H1 (cell line): ENCODE measurements at regions not wholly inside any gene's neighbourhood (a gene's known extent, or its start where the extent isn't known, plus 50 kb on each side); places are given as distances from the start of the nearest gene placed in this dataset.
A peak's percentile ranks its signal among the peaks of the same experiment; 100 is the strongest.

Experiments used
- CTCF ChIA-PET: fragments of 300-600 bp; sonication (Branson Sonifier 250); formaldehyde crosslinking; loops from one replicate; lab custom pipeline; 2021; ENCODE audit not compliant: partially characterized antibody; lab: Charles Lee
- POLR2A ChIA-PET: fragments of 300-600 bp; sonication (Branson Sonifier 250); formaldehyde crosslinking; loops from one replicate; lab custom pipeline; 2021; ENCODE audit warnings: inconsistent platforms; ENCODE audit not compliant: partially characterized antibody; lab: Charles Lee
- DNase-seq, 2 experiments: peaks; one replicate each; pipeline versions ENCODE4 v3.0.0 to v3.0.0-alpha.2; 2010 to 2022; ENCODE audit warnings: low spot score in 2 of 2, low read depth in 1 of 2, mixed read lengths in 1 of 2
- FAIRE-seq: peaks from 2 replicates; lab custom pipeline; 2011; peaks lifted over from hg19 to GRCh38; lab: Jason Lieb, UNC
- H2AFZ ChIP-seq: 2 replicates; pipeline ENCODE4 v1.8.1; 2012; ENCODE audit warnings: low read length, inconsistent platforms
- H2AK5ac ChIP-seq: 2 replicates; pipeline ENCODE4 v1.6.1; 2013; ENCODE audit warnings: low read depth, low read length
- H2BK120ac ChIP-seq: replicated peaks from 2 replicates; pipeline ENCODE3; 2013; ENCODE audit warnings: low read depth, low read length, inconsistent platforms
- H2BK12ac ChIP-seq: 2 replicates; pipeline ENCODE4 v1.6.1; 2013; ENCODE audit warnings: low read depth, low read length
- H2BK15ac ChIP-seq: 2 replicates; pipeline ENCODE4 v1.6.1; 2013; ENCODE audit warnings: low read length
- H2BK20ac ChIP-seq: 2 replicates; pipeline ENCODE4 v1.6.1; 2013; ENCODE audit warnings: low read length
- H2BK5ac ChIP-seq: 2 replicates; pipeline ENCODE4 v1.6.1; 2013; ENCODE audit warnings: low read depth, low read length
- H3K14ac ChIP-seq: 2 replicates; pipeline ENCODE4 v1.6.1; 2013; ENCODE audit warnings: inconsistent platforms; ENCODE audit not compliant: insufficient read length
- H3K18ac ChIP-seq: 2 replicates; pipeline ENCODE4 v1.6.1; 2013; ENCODE audit warnings: low read length; ENCODE audit errors: extremely low read depth
- H3K23ac ChIP-seq: 2 replicates; pipeline ENCODE4 v1.6.1; 2013; ENCODE audit warnings: inconsistent platforms; ENCODE audit not compliant: insufficient read length
- H3K23me2 ChIP-seq: 2 replicates; pipeline ENCODE4 v1.6.1; 2013; ENCODE audit warnings: low read depth, low read length
- H3K27ac ChIP-seq: 2 replicates; pipeline ENCODE4 v1.6.1; 2011; ENCODE audit warnings: low read depth, low read length, inconsistent platforms
- H3K27me3 ChIP-seq, 4 experiments: replicated peaks in 1 of 4; 1 replicate in 1 of 4; 2 replicates in 3 of 4; pipeline versions ENCODE4 v1.6.1 to v1.8.1; 2011 to 2013; ENCODE audit warnings: low read length in 3 of 4, mild to moderate bottlenecking in 3 of 4, inconsistent platforms in 2 of 4, mixed read lengths in 2 of 4, moderate library complexity in 1 of 4; ENCODE audit not compliant: control insufficient read depth in 3 of 4, insufficient read depth in 3 of 4; ENCODE audit errors: extremely low read depth in 1 of 4
- H3K36me3 ChIP-seq, 4 experiments: 2 replicates each; pipeline versions ENCODE4 v1.6.1 to v1.8.1; 2011 to 2013; ENCODE audit warnings: mild to moderate bottlenecking in 4 of 4, low read length in 3 of 4, moderate library complexity in 2 of 4, control low read depth in 1 of 4, inconsistent platforms in 1 of 4; ENCODE audit not compliant: insufficient read depth in 4 of 4, control insufficient read depth in 2 of 4
- H3K4ac ChIP-seq: replicated peaks from 2 replicates; pipeline ENCODE3; 2013; ENCODE audit warnings: low read length, low read depth, mixed read lengths, inconsistent platforms; ENCODE audit not compliant: insufficient read length
- H3K4me1 ChIP-seq, 4 experiments: replicated peaks in 1 of 4; 1 replicate in 1 of 4; 2 replicates in 3 of 4; pipeline versions ENCODE4 v1.6.1 to v1.8.1; 2011 to 2013; ENCODE audit warnings: low read length in 3 of 4, inconsistent platforms in 2 of 4, mixed read lengths in 1 of 4; ENCODE audit not compliant: insufficient read depth in 4 of 4, control insufficient read depth in 3 of 4
- H3K4me2 ChIP-seq, 2 experiments: 2 replicates each; pipeline versions ENCODE4 v1.6.1 to v1.8.1; 2011 to 2013; ENCODE audit warnings: low read depth in 2 of 2, low read length in 2 of 2, control low read depth in 1 of 2, inconsistent platforms in 1 of 2, mild to moderate bottlenecking in 1 of 2; ENCODE audit not compliant: insufficient read depth in 1 of 2
- H3K4me3 ChIP-seq, 4 experiments: fragments of 200-600, 300-600 bp in 1 of 4; sonication (generic), shearing (Covaris generic), sonication (Bioruptor Twin) in 1 of 4; 2 replicates each; pipeline versions ENCODE4 v1.5.1 to v1.8.1; 2011 to 2016; ENCODE audit warnings: low read length in 4 of 4, low read depth in 3 of 4, control low read depth in 2 of 4, inconsistent platforms in 2 of 4, mild to moderate bottlenecking in 2 of 4, mixed read lengths in 1 of 4, moderate library complexity in 1 of 4; ENCODE audit not compliant: insufficient read depth in 2 of 4; ENCODE audit errors: extremely low read depth in 1 of 4
- H3K56ac ChIP-seq: replicated peaks from 2 replicates; pipeline ENCODE3; 2013; ENCODE audit warnings: low read depth, mild to moderate bottlenecking, mixed read lengths, low read length, inconsistent platforms; ENCODE audit not compliant: insufficient read length
- H3K79me1 ChIP-seq: 2 replicates; pipeline ENCODE4 v1.6.1; 2013; ENCODE audit warnings: low read depth, low read length, control low read depth
- H3K79me2 ChIP-seq, 2 experiments: 2 replicates each; pipeline versions ENCODE4 v1.6.1 to v1.8.1; 2012 to 2013; ENCODE audit warnings: low read length in 2 of 2, mild to moderate bottlenecking in 2 of 2, inconsistent platforms in 1 of 2; ENCODE audit not compliant: insufficient read depth in 2 of 2, control insufficient read depth in 1 of 2
- H3K9ac ChIP-seq, 4 experiments: replicated peaks in 1 of 4; 1 replicate in 1 of 4; 2 replicates in 3 of 4; pipeline versions ENCODE4 v1.6.1 to v1.8.1; 2011 to 2013; ENCODE audit warnings: low read depth in 3 of 4, low read length in 3 of 4, control low read depth in 2 of 4, mild to moderate bottlenecking in 2 of 4, moderate library complexity in 2 of 4, inconsistent platforms in 1 of 4; ENCODE audit errors: extremely low read depth in 1 of 4
- H3K9me3 ChIP-seq, 2 experiments: 2 replicates each; pipeline versions ENCODE4 v1.6.1 to v1.8.1; 2012 to 2013; ENCODE audit warnings: mild to moderate bottlenecking in 2 of 2, moderate library complexity in 2 of 2, control low read depth in 1 of 2, inconsistent platforms in 1 of 2, low read depth in 1 of 2, low read length in 1 of 2, mixed read lengths in 1 of 2; ENCODE audit not compliant: insufficient read depth in 2 of 2
- H4K20me1 ChIP-seq, 2 experiments: replicated peaks in 1 of 2; 2 replicates each; pipeline versions ENCODE3 to v1.8.1; 2011 to 2013; ENCODE audit warnings: inconsistent platforms in 2 of 2, low read length in 2 of 2, mild to moderate bottlenecking in 1 of 2; ENCODE audit not compliant: insufficient read depth in 2 of 2, control insufficient read depth in 1 of 2
- H4K5ac ChIP-seq: 2 replicates; pipeline ENCODE4 v1.6.1; 2013; ENCODE audit warnings: low read length, low read depth, mixed read lengths, inconsistent platforms; ENCODE audit not compliant: insufficient read length
- H4K8ac ChIP-seq: 2 replicates; pipeline ENCODE4 v1.8.0; 2013; ENCODE audit warnings: mild to moderate bottlenecking, moderate library complexity, low read length, inconsistent platforms; ENCODE audit not compliant: insufficient read depth; ENCODE audit errors: extremely low read depth
- H4K91ac ChIP-seq: replicated peaks from 2 replicates; pipeline ENCODE3; 2013; ENCODE audit warnings: low read length, mixed read lengths, inconsistent platforms; ENCODE audit not compliant: insufficient read length
- BACH1 ChIP-seq: IDR thresholded peaks from 2 replicates; pipeline ENCODE4 v1.6.1; 2012; ENCODE audit warnings: low read length, improper control_type of control experiment
- CBX5 ChIP-seq: fragments of 300-800, 300-1000 bp; sonication (generic); IDR thresholded peaks from 2 replicates; pipeline ENCODE4 v1.7.1; 2016; ENCODE audit warnings: antibody characterized with exemption, low read length, low read depth
- CBX8 ChIP-seq: fragments of 300-800, 300-1000 bp; sonication (generic); IDR thresholded peaks from 2 replicates; pipeline ENCODE4 v1.7.1; 2016; ENCODE audit warnings: low read depth, low read length, borderline replicate concordance
- CEBPB ChIP-seq: IDR thresholded peaks from 2 replicates; pipeline ENCODE4 v1.6.1; 2012; ENCODE audit warnings: low read depth, low read length
- HDAC6 ChIP-seq: IDR thresholded peaks from one replicate; pipeline ENCODE4 v1.7.1; 2012; ENCODE audit warnings: low read depth, mild to moderate bottlenecking, inconsistent platforms, low read length, moderate library complexity
- JUND ChIP-seq: IDR thresholded peaks from 2 replicates; pipeline ENCODE4 v1.6.1; 2011; ENCODE audit warnings: mild to moderate bottlenecking, improper control_type of control experiment, low read length
- KDM4A ChIP-seq: IDR thresholded peaks from one replicate; pipeline ENCODE4 v1.7.1; 2012; ENCODE audit warnings: low read depth, mild to moderate bottlenecking, moderate library complexity, low read length, inconsistent platforms; ENCODE audit not compliant: severe bottlenecking
- NANOG ChIP-seq: IDR thresholded peaks from 2 replicates; pipeline ENCODE4 v1.6.1; 2011; ENCODE audit warnings: low read length, low read depth, mild to moderate bottlenecking, inconsistent platforms; ENCODE audit not compliant: insufficient read depth, poor library complexity, severe bottlenecking
- POU5F1 ChIP-seq: IDR thresholded peaks from 2 replicates; pipeline ENCODE4 v1.6.1; 2011; ENCODE audit warnings: low read depth, mild to moderate bottlenecking, low read length, moderate library complexity
- RBBP5 ChIP-seq: IDR thresholded peaks from 2 replicates; pipeline ENCODE4 v1.7.1; 2012; ENCODE audit warnings: low read depth, mild to moderate bottlenecking, inconsistent platforms, low read length, moderate library complexity, borderline replicate concordance
- SIN3A ChIP-seq, 2 experiments: IDR thresholded peaks in 1 of 2; conservative IDR thresholded peaks in 1 of 2; 2 replicates each; pipeline ENCODE4 v1.6.1; 2011 to 2012; ENCODE audit warnings: low read length in 2 of 2, improper control_type of control experiment in 1 of 2, low read depth in 1 of 2, mild to moderate bottlenecking in 1 of 2
- SIX5 ChIP-seq: IDR thresholded peaks from 2 replicates; pipeline ENCODE4 v1.6.1; 2011; ENCODE audit warnings: mild to moderate bottlenecking, low read depth, low read length
- TAF1 ChIP-seq: IDR thresholded peaks from 2 replicates; pipeline ENCODE4 v1.6.1; 2011; ENCODE audit warnings: mild to moderate bottlenecking, low read depth, low read length
- YY1 ChIP-seq: IDR thresholded peaks from 2 replicates; pipeline ENCODE4 v1.6.1; 2011; ENCODE audit warnings: low read depth, mild to moderate bottlenecking, low read length
- WGBS, 2 experiments: shearing (Covaris generic) in 1 of 2; methylation state at CpG; one replicate each; pipeline versions ENCODE4 v1.1.6 to v1.1.7; 2013 to 2015; ENCODE audit warnings: low lambda C conversion rate in 2 of 2, mixed read lengths in 2 of 2, inconsistent platforms in 1 of 2, low coverage in 1 of 2, missing lambda C conversion rate in 1 of 2; ENCODE audit not compliant: insufficient replicate concordance in 2 of 2, insufficient coverage in 1 of 2, insufficient read length in 1 of 2; ENCODE audit errors: extremely low coverage in 1 of 2, missing lambda C conversion rate in 1 of 2; 5-methylcytosine and 5-hydroxymethylcytosine counted together

DNA sequence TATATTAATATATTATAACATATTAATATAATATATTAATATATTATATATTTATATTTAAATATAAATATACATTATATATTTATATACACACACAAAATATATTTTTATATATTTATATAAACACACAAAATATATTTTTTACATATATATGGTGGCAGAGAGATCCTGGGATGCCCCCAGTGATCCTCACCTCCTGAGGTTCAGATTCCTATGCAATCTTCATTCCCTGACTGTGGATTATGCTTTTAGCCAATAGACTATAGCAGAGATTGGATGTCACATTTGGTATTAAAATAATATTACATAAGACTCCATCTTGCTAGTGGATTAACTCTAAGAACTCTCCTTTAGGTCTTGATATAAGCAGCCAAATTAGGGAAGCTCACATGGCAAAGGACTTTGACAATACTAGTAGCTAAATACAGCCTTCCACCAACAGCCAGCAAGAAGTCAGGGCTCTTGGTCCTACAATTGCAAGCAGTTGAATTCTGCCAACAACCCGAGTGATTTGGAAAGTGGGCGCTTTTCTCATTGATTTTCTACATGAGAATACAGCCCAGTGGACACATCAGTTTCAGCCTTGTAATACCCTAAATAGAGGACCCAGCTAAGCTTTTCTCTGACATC, 681.0 kb downstream of the C6orf118 start:
- no peaks in the 10 kb centered on the region for H3K4me1 ChIP-seq
- no peak overlapping the region for H4K8ac ChIP-seq
- no peaks in the 10 kb centered on the region for H3K36me3 ChIP-seq
- no peak overlapping the region for H3K4ac ChIP-seq
- H3K27me3 ChIP-seq, result no peaks in the 10 kb centered on the region
- no peak overlapping the region for H2BK20ac ChIP-seq
- H3K79me2 ChIP-seq, result no peaks in the 10 kb centered on the region
- CTCF ChIA-PET, result no interaction called here
- 83% methylated on average over 2 of the region's 2 CpGs; no CpG with 5 or more reads in 1 of the 2 experiments for WGBS, 2 experiments
- no peak overlapping the region for H3K9ac ChIP-seq
- H3K23me2 ChIP-seq, result no peaks in the 10 kb centered on the region
- H2BK5ac ChIP-seq, result no peak overlapping the region
- H3K18ac ChIP-seq, result no peak overlapping the region
- H3K56ac ChIP-seq, result no peak overlapping the region
- H2AK5ac ChIP-seq, result no peak overlapping the region
- no peak overlapping the region for H2BK12ac ChIP-seq
- H3K4me3 ChIP-seq, result no peak overlapping the region
- H3K4me2 ChIP-seq, result no peak overlapping the region
- H3K23ac ChIP-seq, result no peak overlapping the region
- no peak overlapping the region for H3K14ac ChIP-seq
- no peaks in the 10 kb centered on the region for H4K20me1 ChIP-seq
- no peak overlapping the region for H4K5ac ChIP-seq
- H3K9me3 ChIP-seq, result no peaks in the 10 kb centered on the region
- peak overlapping the region; percentile 88; the same call in 1 of the 2 replicates for H2AFZ ChIP-seq
- POLR2A ChIA-PET, result no interaction called here
- H3K79me1 ChIP-seq, result no peaks in the 10 kb centered on the region
- H2BK120ac ChIP-seq, result no peak overlapping the region
- H3K27ac ChIP-seq, result no peak overlapping the region
- FAIRE-seq (no peak), DNase-seq (no peak)
- no peak overlapping the region for H4K91ac ChIP-seq
- H2BK15ac ChIP-seq, result no peak overlapping the region
- no peak for TF ChIP-seq SIN3A (conservative IDR thresholded peaks at IDR 0.05 in 1 of 2, IDR thresholded peaks at IDR 0.05 in 1 of 2; ENCODE audit: low read depth in 1 of 2, low read length in 2 of 2)
- no peak for TF ChIP-seq RBBP5
- TF ChIP-seq KDM4A, result no peak
- no peak for TF ChIP-seq BACH1
- no peak for TF ChIP-seq POU5F1
- no peak for TF ChIP-seq YY1
- no peak for TF ChIP-seq NANOG
- TF ChIP-seq CBX8, result no peak
- no peak for TF ChIP-seq SIX5
- no peak for TF ChIP-seq HDAC6
- TF ChIP-seq CEBPB, result no peak
- no peak for TF ChIP-seq JUND
- no peak for TF ChIP-seq TAF1
- TF ChIP-seq CBX5, result no peak
